B cell (primary cell): ENCODE measurements at regions not wholly inside any gene's neighbourhood (a gene's known extent, or its start where the extent isn't known, plus 50 kb on each side); places are given as distances from the start of the nearest gene placed in this dataset.

Source experiments
- ATAC-seq: fragments of 200-7000 bp; cut with Tn5 transposase; one replicate; pipeline ENCODE4 v1.10.0; 2021; ENCODE audit warnings: low read depth, mild to moderate bottlenecking, moderate number of reproducible peaks, moderate library complexity
- CTCF ChIA-PET: fragments of 350-600 bp; sonication (Branson Sonifier 250); formaldehyde crosslinking; loops from one replicate; lab custom pipeline; 2021; ENCODE audit warnings: antibody characterized with exemption, inconsistent platforms; lab: Charles Lee
- POLR2A ChIA-PET: fragments of 350-600 bp; sonication (Branson Sonifier 250); formaldehyde crosslinking; loops from one replicate; lab custom pipeline; 2021; ENCODE audit warnings: antibody characterized with exemption; lab: Charles Lee
- DNase-seq: peaks from one replicate; pipeline ENCODE4 v3.0.0; 2013
- H2AFZ ChIP-seq: 2 replicates; pipeline ENCODE4 v1.6.1; 2012; ENCODE audit warnings: mild to moderate bottlenecking, low read depth, low read length; ENCODE audit not compliant: insufficient read depth, poor library complexity, severe bottlenecking
- H3K27ac ChIP-seq, 2 donors: 1 replicate in 1 of 2; 2 replicates in 1 of 2; pipeline ENCODE4 v1.5.1; 2012 to 2013; ENCODE audit warnings: low read length in 2 of 2, mild to moderate bottlenecking in 2 of 2, moderate library complexity in 1 of 2
- H3K27me3 ChIP-seq, 4 experiments: fragments of 200-600 bp in 1 of 4; sonication (generic) in 1 of 4; replicated peaks in 1 of 4; 1 replicate in 2 of 4; 2 replicates in 2 of 4; pipeline versions ENCODE4 v1.6.1 to v1.7.0; 2013 to 2016; ENCODE audit warnings: low read length in 3 of 4, mild to moderate bottlenecking in 2 of 4, mixed read lengths in 1 of 4, moderate library complexity in 1 of 4; ENCODE audit not compliant: insufficient read depth in 4 of 4, control insufficient read depth in 3 of 4; ENCODE audit errors: control extremely low read depth in 1 of 4
- H3K36me3 ChIP-seq, 2 experiments: replicated peaks in 1 of 2; 1 replicate in 1 of 2; 2 replicates in 1 of 2; pipeline versions ENCODE4 v1.6.1 to v1.7.1; 2013; ENCODE audit warnings: low read length in 1 of 2; ENCODE audit not compliant: insufficient read depth in 2 of 2, control insufficient read depth in 1 of 2; ENCODE audit errors: control extremely low read depth in 1 of 2, extremely low read depth in 1 of 2
- H3K4me1 ChIP-seq, 2 donors: fragments of 200-600 bp in 1 of 2; sonication (generic) in 1 of 2; 1 replicate in 1 of 2; 2 replicates in 1 of 2; pipeline versions ENCODE4 v1.5.1 to v1.6.1; 2013 to 2017; ENCODE audit warnings: low read length in 2 of 2; ENCODE audit not compliant: control insufficient read depth in 2 of 2, insufficient read depth in 2 of 2
- H3K4me2 ChIP-seq: replicated peaks from 2 replicates; pipeline ENCODE3; 2012; ENCODE audit warnings: mild to moderate bottlenecking, low read depth, low read length; ENCODE audit not compliant: poor library complexity, severe bottlenecking
- H3K4me3 ChIP-seq, 5 experiments: fragments of 200-600 bp in 1 of 5; sonication (generic) in 1 of 5; 1 replicate in 3 of 5; 2 replicates in 2 of 5; pipeline versions ENCODE4 v1.5.1 to v1.7.0; 2011 to 2016; ENCODE audit warnings: low read length in 4 of 5, mild to moderate bottlenecking in 4 of 5, low read depth in 2 of 5, control low read depth in 1 of 5, moderate library complexity in 1 of 5; ENCODE audit not compliant: insufficient read depth in 1 of 5; ENCODE audit errors: control extremely low read depth in 1 of 5, extremely low read depth in 1 of 5
- H3K79me2 ChIP-seq: fragments of 200-600 bp; sonication (generic); one replicate; pipeline ENCODE4 v1.6.0; 2016; ENCODE audit warnings: low read length; ENCODE audit not compliant: control insufficient read depth, insufficient read depth
- H3K9ac ChIP-seq: fragments of 200-600 bp; sonication (generic); 2 replicates; pipeline ENCODE4 v1.6.1; 2017; ENCODE audit warnings: mild to moderate bottlenecking, low read length, moderate library complexity
- H3K9me3 ChIP-seq, 3 donors: one replicate each; pipeline versions ENCODE4 v1.6.1 to v1.7.1; 2013; ENCODE audit warnings: low read length in 2 of 3; ENCODE audit not compliant: control insufficient read depth in 2 of 3, insufficient read depth in 1 of 3; ENCODE audit errors: control extremely low read depth in 1 of 3
- H4K20me1 ChIP-seq: 2 replicates; pipeline ENCODE4 v1.6.0; 2012; ENCODE audit warnings: mild to moderate bottlenecking, low read length; ENCODE audit not compliant: insufficient read depth, control insufficient read depth, poor library complexity, severe bottlenecking
- H3K27ac Mint-ChIP-seq: one replicate; pipeline ENCODE4 v1.8.0; 2021; ENCODE audit warnings: mixed read lengths
- H3K27me3 Mint-ChIP-seq: one replicate; pipeline ENCODE4 v1.8.0; 2021; ENCODE audit warnings: mixed read lengths
- H3K4me1 Mint-ChIP-seq: one replicate; pipeline ENCODE4 v1.8.0; 2021; ENCODE audit warnings: mixed read lengths
- H3K4me3 Mint-ChIP-seq: one replicate; pipeline ENCODE4 v1.8.0; 2021; ENCODE audit warnings: mixed read lengths
- H3K9me3 Mint-ChIP-seq: one replicate; pipeline ENCODE4 v1.8.0; 2022; ENCODE audit warnings: mixed read lengths; ENCODE audit not compliant: insufficient read depth
- CTCF ChIP-seq: fragments of 200-600 bp; IDR thresholded peaks from one replicate; pipeline ENCODE4 v1.8.0; 2022; ENCODE audit warnings: antibody characterized with exemption, mild to moderate bottlenecking
- EZH2 ChIP-seq: IDR thresholded peaks from 2 replicates; pipeline ENCODE4 v1.6.1; 2012; ENCODE audit warnings: borderline replicate concordance, low read depth, mild to moderate bottlenecking, moderate library complexity, low read length; ENCODE audit not compliant: insufficient read depth, poor library complexity, severe bottlenecking
- WGBS: methylation state at CpG from one replicate; pipeline ENCODE4 v1.1.5; 2013; ENCODE audit warnings: missing lambda C conversion rate; ENCODE audit not compliant: insufficient coverage; 5-methylcytosine and 5-hydroxymethylcytosine counted together
- intact Hi-C: fragments of 100-400 bp; cut with micrococcal nuclease; formaldehyde crosslinking; loops from one replicate; pipeline ENCODE4 v1.10.0; 2022

GRCh38 chr11:101770648-101771047 lies 144.2 kb upstream of the CEP126 start:
- no CpG with 5 or more reads among the region's 3 CpGs for WGBS
- no peak overlapping the region for H2AFZ ChIP-seq
- H3K36me3 ChIP-seq: no peaks in the 10 kb centered on the region
- ChIA-PET POLR2A (no interaction called here), CTCF (no interaction called here)
- no peaks in the 10 kb centered on the region for H3K27me3 ChIP-seq
- DNase-seq: no peak
- intact Hi-C loops: no loop called here
- no peaks in the 10 kb centered on the region for H4K20me1 ChIP-seq
- no peak for TF ChIP-seq EZH2
- TF ChIP-seq CTCF: no peak
- H3K27ac ChIP-seq: no peak overlapping the region
- Mint-ChIP-seq H3K27ac (no peak overlapping the region), H3K27me3 (no peaks in the 10 kb centered on the region), H3K9me3 (peaks cover 14% of the 10 kb centered on the region), H3K4me3 (no peak overlapping the region), H3K4me1 (no peaks in the 10 kb centered on the region)
- no peak overlapping the region for H3K4me2 ChIP-seq
- peaks cover 0 to 8% (median 4%) of the 10 kb centered on the region in 3 donors for H3K9me3 ChIP-seq
- H3K9ac ChIP-seq: no peak overlapping the region
- ATAC-seq: no peak
- H3K4me3 ChIP-seq: no peak overlapping the region
- H3K4me1 ChIP-seq: no peaks in the 10 kb centered on the region
- no peaks in the 10 kb centered on the region for H3K79me2 ChIP-seq

- no peaks in the 10 kb centered on the region for H3K4me1 Mint-ChIP-seq
- H3K27me3 ChIP-seq: no peaks in the 10 kb centered on the region
- TF ChIP-seq EZH2 (no peak), CTCF (no peak)
- no peak overlapping the region for H3K4me2 ChIP-seq
- intact Hi-C loops: no loop called here
- H3K9me3 ChIP-seq: peaks cover 0 to 8% (median 4%) of the 10 kb centered on the region in 3 donors
- H2AFZ ChIP-seq: no peak overlapping the region
- no peaks in the 10 kb centered on the region for H3K79me2 ChIP-seq
- H3K27ac Mint-ChIP-seq: no peak overlapping the region
- no peak for ATAC-seq
- peaks cover 14% of the 10 kb centered on the region for H3K9me3 Mint-ChIP-seq
- WGBS: no CpG with 5 or more reads among the region's 3 CpGs
- ChIA-PET CTCF (no interaction called here), POLR2A (no interaction called here)
- H4K20me1 ChIP-seq: no peaks in the 10 kb centered on the region
- no peak overlapping the region for H3K4me3 ChIP-seq
- no peak overlapping the region for H3K9ac ChIP-seq
- H3K4me1 ChIP-seq: no peaks in the 10 kb centered on the region
- no peaks in the 10 kb centered on the region for H3K36me3 ChIP-seq
- H3K27ac ChIP-seq: no peak overlapping the region
- H3K4me3 Mint-ChIP-seq: no peak overlapping the region
- no peak for DNase-seq
- no peaks in the 10 kb centered on the region for H3K27me3 Mint-ChIP-seq
These were observed 148.9 kb upstream of the CEP126 start for GRCh38 chr11:101765932-101766331.
